GM21723 (cell line): ENCODE measurements at regions not wholly inside any gene's neighbourhood (a gene's known extent, or its start where the extent isn't known, plus 50 kb on each side); places are given as distances from the start of the nearest gene placed in this dataset.
"Not testable (repeated sequence)": the region's sequence is repeated elsewhere in the genome, so short reads cannot be mapped to it uniquely, and the experiment has no call there.

Source experiments
- ATAC-seq: cut with Tn5 transposase; IDR thresholded peaks from one replicate; pipeline ENCODE4 v1.9.1; 2021; ENCODE audit warnings: mild to moderate bottlenecking, moderate library complexity; ENCODE audit not compliant: unreplicated experiment

- no peak for ATAC-seq
Observed at GRCh38 chr13:90246687-90247345, 1100.7 kb upstream of the MIR17HG start.

DNA sequence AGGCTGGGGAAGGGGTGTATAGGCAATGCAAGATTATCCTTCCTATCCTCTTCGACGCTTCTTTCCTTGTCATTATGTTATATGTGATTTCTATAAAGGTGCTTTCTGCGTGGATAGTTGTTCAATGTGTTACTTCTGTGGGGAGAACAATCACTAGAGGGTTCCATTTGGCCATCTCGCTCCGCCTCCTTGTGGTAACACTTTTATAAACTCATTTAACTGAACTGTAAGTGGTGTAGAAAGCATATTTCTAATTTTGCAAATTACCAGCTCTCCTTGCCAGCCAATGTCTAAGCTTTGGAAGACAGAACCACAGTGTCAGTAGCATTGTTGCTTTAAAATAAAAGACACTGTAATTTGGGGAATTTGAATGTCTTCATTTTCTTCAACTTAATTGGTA, 1093.7 kb upstream of the MIR17HG start:
- ATAC-seq: no peak

- no peak for ATAC-seq
Observed at GRCh38 chr13:90254437-90254836, 1093.0 kb upstream of the MIR17HG start.

DNA sequence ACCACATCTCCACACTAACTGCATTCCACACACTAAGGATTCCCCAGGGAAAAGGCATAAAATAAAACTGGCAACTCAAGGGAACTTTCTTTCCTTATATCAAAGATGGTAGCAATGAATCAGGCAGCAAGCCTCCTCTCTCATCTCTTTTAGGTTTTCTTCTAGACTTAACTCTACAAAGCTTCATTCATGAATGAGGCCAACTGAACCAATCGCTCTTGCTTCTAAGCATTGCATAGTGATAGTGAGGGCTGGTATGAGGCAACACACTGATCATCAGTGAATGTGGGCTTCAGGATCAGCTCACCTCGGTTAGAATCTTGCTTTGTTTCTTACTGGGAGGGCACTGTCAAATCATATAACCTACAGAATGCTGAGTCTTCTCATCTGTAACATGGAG, 1090.7 kb upstream of the MIR17HG start:
- ATAC-seq: no peak

DNA sequence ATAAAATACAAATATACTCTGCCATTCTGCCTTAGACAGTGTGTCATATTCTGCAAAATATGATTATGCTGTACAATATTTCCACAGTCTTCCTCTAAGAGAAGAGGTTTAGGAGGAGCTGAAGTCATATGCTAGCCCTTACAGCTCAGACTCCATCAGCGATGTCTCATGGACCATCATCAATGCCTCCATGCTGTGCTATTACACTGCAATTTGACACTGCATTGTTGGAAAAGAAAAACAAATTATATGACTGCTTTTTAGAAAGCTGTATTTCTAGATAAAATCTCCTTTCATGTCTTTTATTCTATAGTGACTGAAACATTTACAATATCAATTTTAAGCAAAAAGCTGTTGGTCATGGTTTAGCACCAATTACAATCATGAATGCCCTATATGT, 1089.4 kb upstream of the MIR17HG start:
- ATAC-seq: no peak

DNA sequence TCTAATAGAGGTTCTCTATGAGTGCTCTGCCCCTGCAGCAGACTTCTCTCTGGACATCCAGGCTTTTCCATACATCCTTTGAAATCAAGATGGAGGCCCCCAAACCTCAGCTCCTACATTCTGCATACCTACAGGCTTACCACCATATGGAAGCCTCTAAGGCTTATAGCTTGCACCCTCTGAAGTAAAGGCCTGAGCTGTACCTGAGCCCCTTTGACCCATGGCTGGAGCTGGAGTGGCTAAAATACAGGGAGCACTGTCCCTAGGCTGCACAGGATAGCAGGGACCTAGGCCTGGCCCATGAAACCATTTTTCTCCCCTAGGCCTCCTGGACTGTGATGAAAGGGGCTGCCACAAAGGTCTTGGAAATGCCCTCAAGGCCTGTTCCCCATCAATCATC, 1086.1 kb upstream of the MIR17HG start:
- ATAC-seq: no peak

GRCh38 chr13:90270226-90270625, 1077.3 kb upstream of the MIR17HG start:
- ATAC-seq: no peak

- no peak for ATAC-seq
Observed at GRCh38 chr13:90272356-90272755, 1075.1 kb upstream of the MIR17HG start.

DNA sequence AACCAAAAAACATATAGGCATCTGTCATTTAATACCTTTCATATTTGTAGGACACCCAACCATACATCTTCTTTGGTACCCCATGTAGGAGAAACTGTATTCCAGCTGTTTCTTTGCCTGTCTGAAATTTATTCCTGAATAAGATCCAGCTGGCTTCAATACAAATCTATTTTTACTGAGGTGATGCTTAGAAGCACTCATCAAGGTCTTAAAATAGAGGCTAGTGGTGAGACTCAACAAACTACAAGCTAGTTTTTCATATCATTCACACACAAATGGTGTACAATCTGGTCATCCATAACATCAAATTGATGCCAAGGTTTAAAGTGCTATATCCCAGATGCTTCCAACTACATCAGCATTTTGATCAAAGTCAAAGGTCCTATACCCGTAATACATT, 1071.3 kb upstream of the MIR17HG start:
- no peak for ATAC-seq

GRCh38 chr13:90278231-90278630, 1069.3 kb upstream of the MIR17HG start:
- ATAC-seq: not testable (repeated sequence)

- no peak for ATAC-seq
Observed at GRCh38 chr13:90281709-90282108, 1065.8 kb upstream of the MIR17HG start.

GRCh38 chr13:90287521-90287920, 1060.0 kb upstream of the MIR17HG start:
- no peak for ATAC-seq

DNA sequence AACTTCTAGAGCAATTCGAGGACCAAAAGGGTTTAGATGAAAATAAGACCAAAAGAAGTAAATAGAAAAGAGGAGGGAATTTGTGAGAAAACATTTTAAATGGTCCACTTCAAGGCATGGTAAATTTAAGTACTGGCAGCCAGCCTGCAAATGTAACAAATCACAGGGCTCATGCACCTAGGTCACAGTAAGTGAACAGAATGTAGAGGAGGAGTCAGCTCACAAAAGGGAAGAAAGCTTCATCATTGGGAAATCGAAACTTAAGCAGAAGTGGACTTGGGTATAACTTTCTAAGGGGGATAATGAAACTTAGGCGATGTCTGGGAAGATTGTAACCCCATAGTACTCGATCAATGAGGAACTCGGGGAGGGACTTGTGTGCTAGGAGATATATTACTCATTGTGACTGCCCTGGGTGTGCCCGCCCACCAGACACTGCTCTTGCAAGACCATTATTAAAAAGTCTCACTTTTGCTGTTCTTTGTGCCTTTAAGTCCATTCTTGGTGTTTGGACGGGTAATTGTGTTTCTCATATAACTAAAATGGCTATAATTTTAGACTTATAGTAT, 1053.6 kb upstream of the MIR17HG start:
- no peak for ATAC-seq

DNA sequence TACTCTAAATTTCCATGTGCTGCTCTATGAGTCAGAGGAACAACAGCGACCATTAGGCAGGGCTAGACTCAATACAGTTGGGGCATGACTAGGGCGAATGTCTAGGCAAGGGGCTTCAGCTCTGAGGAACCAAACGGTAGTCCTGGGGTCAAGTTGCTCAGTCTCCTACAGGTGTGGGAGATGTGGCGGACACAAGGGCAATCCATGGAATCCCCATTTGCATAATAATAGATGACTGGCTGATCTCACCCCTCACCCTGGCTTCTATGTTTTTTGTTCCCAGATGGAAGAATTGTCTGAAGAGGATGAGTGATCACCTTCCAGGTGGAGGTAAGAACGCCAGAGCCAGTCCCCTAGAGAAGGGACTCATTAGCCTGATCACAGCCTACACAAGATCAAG, 1048.2 kb upstream of the MIR17HG start:
- ATAC-seq: no peak

GRCh38 chr13:90300015-90300414, 1047.5 kb upstream of the MIR17HG start:
- ATAC-seq: no peak

DNA sequence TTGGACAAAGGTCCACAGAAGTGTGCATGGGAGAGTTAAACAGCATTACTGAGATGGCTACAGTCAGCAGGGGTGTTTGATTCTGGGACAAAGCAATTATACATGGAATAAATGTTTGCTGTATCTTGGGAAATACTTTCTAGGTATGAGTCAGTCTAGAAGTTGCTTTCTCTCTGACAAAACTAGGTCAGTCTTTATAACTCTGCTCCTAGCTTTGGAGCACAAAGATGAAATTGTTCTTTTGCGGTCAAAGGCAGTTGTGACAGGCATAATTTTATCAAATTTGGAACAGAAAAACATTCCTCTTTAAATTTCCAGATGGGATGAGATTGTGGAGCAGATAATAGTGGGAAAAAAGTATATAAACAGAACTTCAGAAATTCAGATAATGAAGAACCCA, 1045.4 kb upstream of the MIR17HG start:
- no peak for ATAC-seq

DNA sequence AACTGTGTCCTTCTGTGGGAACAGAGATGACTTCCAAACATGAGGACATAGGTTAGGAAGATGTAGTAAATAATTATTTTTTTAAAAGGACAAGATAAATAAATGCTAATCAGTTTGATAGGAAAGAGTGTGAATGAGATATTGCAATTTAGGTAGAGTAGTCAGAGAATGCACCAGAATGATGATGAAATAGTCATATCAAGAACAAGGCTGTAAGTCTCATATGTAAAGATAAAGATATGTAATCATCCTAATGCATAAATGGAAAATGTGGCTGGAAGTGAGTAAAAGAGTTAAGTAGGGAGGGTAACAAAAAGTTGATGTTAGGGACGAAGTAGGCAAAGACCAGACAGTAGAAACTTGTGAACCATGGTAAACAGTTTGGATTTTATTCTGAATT, 1041.7 kb upstream of the MIR17HG start:
- ATAC-seq: no peak

DNA sequence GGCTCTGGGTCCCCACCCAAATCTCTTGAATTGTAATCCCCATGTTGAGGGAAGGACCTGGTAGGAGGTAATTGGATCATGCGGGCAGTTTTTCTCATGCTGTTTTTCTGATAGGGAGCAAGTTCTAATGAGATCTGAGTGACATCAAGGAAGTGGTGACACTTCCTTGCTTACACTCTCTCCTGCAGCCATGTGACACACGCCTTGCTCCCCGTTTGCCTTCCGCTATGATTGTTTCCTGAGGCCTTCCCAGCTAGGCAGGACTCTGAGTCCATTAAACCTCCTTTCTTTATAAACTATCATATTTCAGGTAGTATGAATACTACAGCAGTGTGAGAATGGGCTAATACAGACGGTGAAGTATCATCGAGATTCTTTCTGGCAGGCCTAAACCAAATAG, 1040.4 kb upstream of the MIR17HG start:
- no peak for ATAC-seq

- ATAC-seq: no peak
Observed at GRCh38 chr13:90308249-90308648, 1039.2 kb upstream of the MIR17HG start.

DNA sequence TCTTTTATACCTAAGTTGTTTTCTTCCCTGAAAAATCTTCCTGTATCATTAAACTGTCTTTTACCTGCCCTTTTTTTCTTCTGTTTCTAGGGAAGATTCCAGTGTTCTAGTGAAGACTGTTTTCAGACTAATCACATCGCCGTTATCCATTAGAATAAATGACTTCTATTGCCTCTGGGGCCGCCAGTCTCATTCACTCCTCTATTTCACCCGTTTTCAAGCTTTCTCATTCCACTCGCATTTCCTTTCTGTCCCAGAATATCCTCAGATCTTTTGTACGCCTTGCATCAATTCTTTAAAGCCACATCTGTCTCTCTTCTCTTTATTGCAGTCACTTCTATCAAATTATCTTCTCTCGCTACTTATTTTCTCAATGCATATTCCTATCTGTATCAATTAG, 1035.6 kb upstream of the MIR17HG start:
- no peak for ATAC-seq

DNA sequence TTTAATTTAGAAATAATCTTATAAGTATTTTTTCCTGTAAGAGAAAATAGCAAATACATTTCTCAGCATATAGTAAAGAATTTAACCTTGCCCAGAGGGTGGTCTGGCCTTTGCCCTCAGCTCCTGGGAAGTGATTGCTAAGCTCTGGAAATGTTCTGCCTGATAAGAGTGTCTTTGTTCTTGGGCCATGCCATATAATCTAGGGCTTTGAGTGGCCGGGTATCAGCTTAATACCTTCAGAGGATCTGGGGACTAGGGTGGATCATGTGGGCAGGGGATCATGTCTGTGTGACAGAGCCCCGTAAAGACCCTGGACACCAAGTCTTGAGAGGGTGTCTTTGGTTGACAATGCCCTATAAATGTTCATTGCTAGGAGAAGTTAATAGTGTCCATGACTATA, 1032.4 kb upstream of the MIR17HG start:
- ATAC-seq: no peak

DNA sequence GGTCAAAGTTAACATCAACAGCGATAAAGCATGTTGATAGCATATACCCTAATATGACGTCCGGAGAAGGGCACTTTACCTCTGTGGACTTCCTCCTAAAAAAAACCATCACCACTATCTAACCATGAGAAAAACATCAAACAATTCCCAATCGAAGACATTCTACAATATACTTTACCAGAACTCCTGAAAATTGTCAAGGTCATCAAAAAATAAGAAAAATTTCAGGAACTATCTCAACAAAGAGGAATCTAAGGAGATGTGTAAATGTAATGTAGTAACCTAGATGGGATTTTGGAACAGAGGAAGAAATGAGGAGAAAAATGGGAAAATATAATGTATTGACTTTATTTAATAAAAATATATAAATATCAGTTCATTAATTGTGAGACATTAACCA, 1026.8 kb upstream of the MIR17HG start:
- ATAC-seq: no peak

- ATAC-seq: no peak
Observed at GRCh38 chr13:90321281-90321931, 1026.1 kb upstream of the MIR17HG start.
